ENCODE measurements at regions not wholly inside any gene's neighbourhood (a gene's known extent, or its start where the extent isn't known, plus 50 kb on each side); places are given as distances from the start of the nearest gene placed in this dataset.

DNA sequence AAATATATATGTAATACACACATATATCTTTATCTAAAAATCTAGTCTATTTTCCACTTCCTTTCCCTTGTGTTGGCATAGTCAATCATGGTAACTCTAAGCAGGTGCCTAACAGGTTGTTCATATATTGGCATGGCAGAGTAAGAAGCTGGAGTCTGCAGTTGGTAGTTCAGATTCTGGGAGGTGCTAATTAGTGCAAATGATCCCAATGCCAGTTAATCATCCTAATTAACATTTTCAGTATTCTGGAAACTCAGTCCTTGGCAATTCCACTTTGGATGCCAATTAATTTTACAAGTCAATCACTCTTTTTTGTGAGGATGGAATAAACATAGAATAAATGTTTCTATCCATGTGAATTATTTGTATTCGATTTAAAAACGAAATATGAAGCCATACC is 863.7 kb upstream of the SOX9 start:
- no peak for TF ChIP-seq CTCF (IDR thresholded peaks at IDR 0.05; ENCODE audit: insufficient read depth, low read length, poor library complexity, severe bottlenecking)
- no peak for DNase-seq (ENCODE audit: extremely low read depth, insufficient read length)
- H3K4me3 ChIP-seq (replicated peaks; ENCODE audit: low read depth, low read length), result no peak overlapping the region
- no peaks in the 10 kb centered on the region for H3K36me3 ChIP-seq (ENCODE audit: control insufficient read depth, insufficient read depth, low read length)
- no peaks in the 10 kb centered on the region for H3K27me3 ChIP-seq (replicated peaks; ENCODE audit: control insufficient read depth, insufficient read depth, low read length)

DNA sequence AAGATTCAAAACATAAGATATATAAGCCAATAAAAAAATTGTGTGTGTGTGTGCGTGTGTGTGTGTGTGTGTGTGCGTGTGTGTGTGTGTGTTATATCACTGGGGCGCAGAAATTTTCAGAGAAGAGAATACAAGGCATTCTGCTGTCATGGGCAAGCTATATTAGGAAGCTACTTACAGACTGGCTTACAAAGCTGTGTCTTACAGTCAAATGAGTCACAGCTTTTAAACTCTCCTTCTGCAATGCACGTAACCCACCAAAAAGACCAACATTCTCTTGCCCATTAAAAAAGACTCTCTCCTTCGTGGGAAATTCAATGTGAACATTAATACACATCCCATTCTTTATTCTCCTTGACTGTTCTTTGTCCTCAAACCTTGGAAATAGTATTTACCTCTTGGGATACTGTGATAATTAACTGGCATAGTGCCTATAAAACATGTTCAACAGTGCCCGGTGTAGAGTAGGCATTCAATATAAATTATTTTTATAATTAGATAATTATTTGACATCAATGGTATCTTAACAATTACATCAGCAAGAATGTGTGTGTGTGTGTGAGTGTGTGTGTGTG is 860.4 kb upstream of the SOX9 start:
- no peak for TF ChIP-seq CTCF (IDR thresholded peaks at IDR 0.05; ENCODE audit: insufficient read depth, low read length, poor library complexity, severe bottlenecking)
- no peaks in the 10 kb centered on the region for H3K27me3 ChIP-seq (replicated peaks; ENCODE audit: control insufficient read depth, insufficient read depth, low read length)
- no peaks in the 10 kb centered on the region for H3K36me3 ChIP-seq (ENCODE audit: control insufficient read depth, insufficient read depth, low read length)
- H3K4me3 ChIP-seq (replicated peaks; ENCODE audit: low read depth, low read length), result no peak overlapping the region
- no peak for DNase-seq (ENCODE audit: extremely low read depth, insufficient read length)

DNA sequence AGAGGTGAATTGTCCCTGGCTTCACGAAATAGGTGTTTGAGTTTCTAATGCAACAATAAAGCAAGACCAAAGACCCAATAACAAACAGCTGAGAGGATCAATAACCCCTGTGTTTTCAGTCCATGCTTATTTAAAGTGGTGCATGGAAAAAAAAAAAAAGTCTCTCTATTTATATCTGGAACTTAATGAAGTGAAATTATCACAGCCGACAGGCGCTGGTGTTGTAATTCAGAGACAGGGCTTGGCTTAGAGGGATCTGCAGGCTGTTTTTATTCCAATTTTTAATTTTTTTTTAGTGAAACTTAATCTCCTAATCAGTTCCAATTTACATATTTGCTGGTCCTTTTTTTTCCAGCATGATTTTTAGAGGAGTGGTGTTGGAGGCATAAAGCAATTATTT is 858.2 kb upstream of the SOX9 start:
- no peak for DNase-seq (ENCODE audit: extremely low read depth, insufficient read length)
- Histone ChIP-seq H3K4me3 (replicated peaks; ENCODE audit: low read depth, low read length) (no peak overlapping the region), H3K27me3 (replicated peaks; ENCODE audit: control insufficient read depth, insufficient read depth, low read length) (no peaks in the 10 kb centered on the region), H3K36me3 (ENCODE audit: control insufficient read depth, insufficient read depth, low read length) (no peaks in the 10 kb centered on the region)
- no peak for TF ChIP-seq CTCF (IDR thresholded peaks at IDR 0.05; ENCODE audit: insufficient read depth, low read length, poor library complexity, severe bottlenecking)

DNA sequence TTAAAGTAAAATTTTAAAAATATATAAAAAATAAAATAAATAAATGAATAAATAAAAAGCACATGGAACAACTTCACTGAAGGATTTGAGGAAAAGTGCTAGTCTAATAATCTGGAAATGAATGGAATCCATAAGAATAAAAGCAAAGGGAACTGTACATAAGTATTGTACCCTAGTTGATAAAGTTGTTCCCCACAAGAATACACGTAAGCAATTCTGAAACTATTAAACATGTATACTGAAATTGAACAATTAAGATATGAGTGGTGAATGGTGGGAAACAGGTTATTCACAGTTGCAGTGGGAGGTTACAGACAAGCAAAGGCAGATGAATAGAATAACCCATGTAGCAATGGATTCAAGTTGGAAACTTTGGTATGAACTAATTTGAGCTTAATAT is 853.2 kb upstream of the SOX9 start:
- Histone ChIP-seq H3K27me3 (replicated peaks; ENCODE audit: control insufficient read depth, insufficient read depth, low read length) (no peaks in the 10 kb centered on the region), H3K36me3 (ENCODE audit: control insufficient read depth, insufficient read depth, low read length) (no peaks in the 10 kb centered on the region), H3K4me3 (replicated peaks; ENCODE audit: low read depth, low read length) (no peak overlapping the region)
- no peak for TF ChIP-seq CTCF (IDR thresholded peaks at IDR 0.05; ENCODE audit: insufficient read depth, low read length, poor library complexity, severe bottlenecking)
- DNase-seq (ENCODE audit: extremely low read depth, insufficient read length), result no peak

- DNase-seq (ENCODE audit: extremely low read depth, insufficient read length), result no peak
- Histone ChIP-seq H3K36me3 (ENCODE audit: control insufficient read depth, insufficient read depth, low read length) (no peaks in the 10 kb centered on the region), H3K27me3 (replicated peaks; ENCODE audit: control insufficient read depth, insufficient read depth, low read length) (no peaks in the 10 kb centered on the region), H3K4me3 (replicated peaks; ENCODE audit: low read depth, low read length) (no peak overlapping the region)
- TF ChIP-seq CTCF (IDR thresholded peaks at IDR 0.05; ENCODE audit: insufficient read depth, low read length, poor library complexity, severe bottlenecking), result no peak
These were observed 851.6 kb upstream of the SOX9 start for GRCh38 chr17:71269201-71269600.

DNA sequence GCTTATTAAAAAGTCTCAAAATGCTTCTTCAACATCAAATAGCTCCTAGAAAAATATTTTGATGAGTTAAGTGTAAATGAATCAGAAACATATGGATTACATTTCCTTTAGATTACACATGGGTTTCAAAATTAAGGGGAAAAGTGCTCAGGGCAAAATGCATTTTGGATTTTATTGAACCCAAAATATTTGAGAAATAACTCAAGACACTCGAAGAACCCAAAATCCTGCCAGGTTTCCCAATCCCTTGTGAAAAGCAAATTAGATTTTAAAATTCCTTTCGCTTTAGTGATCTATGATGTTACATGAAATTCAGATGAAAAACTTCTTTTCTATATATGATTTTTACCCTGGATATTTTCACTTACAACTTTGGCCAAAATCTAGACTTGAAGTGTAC is 847.4 kb upstream of the SOX9 start:
- Histone ChIP-seq H3K36me3 (ENCODE audit: control insufficient read depth, insufficient read depth, low read length) (no peaks in the 10 kb centered on the region), H3K4me3 (replicated peaks; ENCODE audit: low read depth, low read length) (no peak overlapping the region), H3K27me3 (replicated peaks; ENCODE audit: control insufficient read depth, insufficient read depth, low read length) (no peaks in the 10 kb centered on the region)
- no peak for TF ChIP-seq CTCF (IDR thresholded peaks at IDR 0.05; ENCODE audit: insufficient read depth, low read length, poor library complexity, severe bottlenecking)
- no peak for DNase-seq (ENCODE audit: extremely low read depth, insufficient read length)

All from GM06990 (cell line).